ENCODE measurements at regions not wholly inside any gene's neighbourhood (a gene's known extent, or its start where the extent isn't known, plus 50 kb on each side); places are given as distances from the start of the nearest gene placed in this dataset.

DNA sequence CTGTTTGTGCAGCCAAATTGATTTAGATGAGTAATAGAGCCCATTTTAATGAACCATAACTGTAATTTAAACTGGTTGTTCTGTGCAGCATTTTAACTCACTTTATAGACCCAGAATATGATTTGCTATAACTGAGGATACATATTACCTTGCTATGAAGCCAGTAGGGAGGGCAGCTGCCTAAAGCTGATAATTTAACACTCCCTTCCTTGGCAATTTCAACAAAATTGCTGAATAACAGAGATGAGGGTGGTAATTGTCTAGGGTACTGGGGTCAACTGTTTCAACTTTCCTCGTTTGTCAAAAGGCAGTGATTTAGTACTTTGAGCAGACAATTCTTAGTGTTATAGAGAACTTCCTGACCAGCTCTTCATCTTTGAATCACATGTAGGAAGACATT lies 304.9 kb upstream of the POU1F1 start:
- Histone ChIP-seq H3K27ac (ENCODE audit: extremely low read length, insufficient read depth, low read length) (no peak overlapping the region), H3K9me3 (ENCODE audit: low read length) (no peaks in the 10 kb centered on the region; the same call in 1 of the 2 replicates), H3K79me2 (ENCODE audit: insufficient read depth, low read length) (no peaks in the 10 kb centered on the region), H2AFZ (ENCODE audit: low read length) (no peak overlapping the region), H4K20me1 (ENCODE audit: insufficient read depth, low read length) (no peaks in the 10 kb centered on the region), H3K27me3 (ENCODE audit: control insufficient read depth in 1 of 2, insufficient read depth in 2 of 2, low read length in 2 of 2) (no peaks in the 10 kb centered on the region), H3K4me1 (ENCODE audit: insufficient read depth, low read length) (no peaks in the 10 kb centered on the region), H3K36me3 (replicated peaks in 1 of 2; ENCODE audit: control insufficient read depth in 1 of 2, insufficient read depth in 2 of 2, low read length in 2 of 2) (no peaks in the 10 kb centered on the region), H3K4me2 (ENCODE audit: low read depth, low read length) (no peak overlapping the region), H3K9ac (ENCODE audit: insufficient read depth, low read depth, low read length) (no peak overlapping the region), H3K4me3 (replicated peaks in 1 of 3; ENCODE audit: insufficient read depth in 1 of 3, low read depth in 2 of 3, low read length in 3 of 3) (no peak overlapping the region)
- intact Hi-C loops (cut with micrococcal nuclease; ENCODE audit: unreplicated experiment) (no loop called here), in situ Hi-C loops (cut with HindIII; ENCODE audit: extremely low pct_ligation_motif_present, low pct_unique_long_range_greater_than_20kb) (no loop called here)
- TF ChIP-seq HIVEP1 (CRISPR knock-in tag; IDR thresholded peaks at IDR 0.05), result no peak
- TF ChIP-seq TBX2 (CRISPR knock-in tag; IDR thresholded peaks at IDR 0.05; ENCODE audit: borderline replicate concordance), result no peak
- TF ChIP-seq, protein P1, sequence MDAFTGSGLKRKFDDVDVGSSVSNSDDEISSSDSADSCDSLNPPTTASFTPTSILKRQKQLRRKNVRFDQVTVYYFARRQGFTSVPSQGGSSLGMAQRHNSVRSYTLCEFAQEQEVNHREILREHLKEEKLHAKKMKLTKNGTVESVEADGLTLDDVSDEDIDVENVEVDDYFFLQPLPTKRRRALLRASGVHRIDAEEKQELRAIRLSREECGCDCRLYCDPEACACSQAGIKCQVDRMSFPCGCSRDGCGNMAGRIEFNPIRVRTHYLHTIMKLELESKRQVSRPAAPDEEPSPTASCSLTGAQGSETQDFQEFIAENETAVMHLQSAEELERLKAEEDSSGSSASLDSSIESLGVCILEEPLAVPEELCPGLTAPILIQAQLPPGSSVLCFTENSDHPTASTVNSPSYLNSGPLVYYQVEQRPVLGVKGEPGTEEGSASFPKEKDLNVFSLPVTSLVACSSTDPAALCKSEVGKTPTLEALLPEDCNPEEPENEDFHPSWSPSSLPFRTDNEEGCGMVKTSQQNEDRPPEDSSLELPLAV (CRISPR knock-in tag; conservative IDR thresholded peaks at IDR 0.05; ENCODE audit: low read depth), result no peak
- TF ChIP-seq, protein P2, sequence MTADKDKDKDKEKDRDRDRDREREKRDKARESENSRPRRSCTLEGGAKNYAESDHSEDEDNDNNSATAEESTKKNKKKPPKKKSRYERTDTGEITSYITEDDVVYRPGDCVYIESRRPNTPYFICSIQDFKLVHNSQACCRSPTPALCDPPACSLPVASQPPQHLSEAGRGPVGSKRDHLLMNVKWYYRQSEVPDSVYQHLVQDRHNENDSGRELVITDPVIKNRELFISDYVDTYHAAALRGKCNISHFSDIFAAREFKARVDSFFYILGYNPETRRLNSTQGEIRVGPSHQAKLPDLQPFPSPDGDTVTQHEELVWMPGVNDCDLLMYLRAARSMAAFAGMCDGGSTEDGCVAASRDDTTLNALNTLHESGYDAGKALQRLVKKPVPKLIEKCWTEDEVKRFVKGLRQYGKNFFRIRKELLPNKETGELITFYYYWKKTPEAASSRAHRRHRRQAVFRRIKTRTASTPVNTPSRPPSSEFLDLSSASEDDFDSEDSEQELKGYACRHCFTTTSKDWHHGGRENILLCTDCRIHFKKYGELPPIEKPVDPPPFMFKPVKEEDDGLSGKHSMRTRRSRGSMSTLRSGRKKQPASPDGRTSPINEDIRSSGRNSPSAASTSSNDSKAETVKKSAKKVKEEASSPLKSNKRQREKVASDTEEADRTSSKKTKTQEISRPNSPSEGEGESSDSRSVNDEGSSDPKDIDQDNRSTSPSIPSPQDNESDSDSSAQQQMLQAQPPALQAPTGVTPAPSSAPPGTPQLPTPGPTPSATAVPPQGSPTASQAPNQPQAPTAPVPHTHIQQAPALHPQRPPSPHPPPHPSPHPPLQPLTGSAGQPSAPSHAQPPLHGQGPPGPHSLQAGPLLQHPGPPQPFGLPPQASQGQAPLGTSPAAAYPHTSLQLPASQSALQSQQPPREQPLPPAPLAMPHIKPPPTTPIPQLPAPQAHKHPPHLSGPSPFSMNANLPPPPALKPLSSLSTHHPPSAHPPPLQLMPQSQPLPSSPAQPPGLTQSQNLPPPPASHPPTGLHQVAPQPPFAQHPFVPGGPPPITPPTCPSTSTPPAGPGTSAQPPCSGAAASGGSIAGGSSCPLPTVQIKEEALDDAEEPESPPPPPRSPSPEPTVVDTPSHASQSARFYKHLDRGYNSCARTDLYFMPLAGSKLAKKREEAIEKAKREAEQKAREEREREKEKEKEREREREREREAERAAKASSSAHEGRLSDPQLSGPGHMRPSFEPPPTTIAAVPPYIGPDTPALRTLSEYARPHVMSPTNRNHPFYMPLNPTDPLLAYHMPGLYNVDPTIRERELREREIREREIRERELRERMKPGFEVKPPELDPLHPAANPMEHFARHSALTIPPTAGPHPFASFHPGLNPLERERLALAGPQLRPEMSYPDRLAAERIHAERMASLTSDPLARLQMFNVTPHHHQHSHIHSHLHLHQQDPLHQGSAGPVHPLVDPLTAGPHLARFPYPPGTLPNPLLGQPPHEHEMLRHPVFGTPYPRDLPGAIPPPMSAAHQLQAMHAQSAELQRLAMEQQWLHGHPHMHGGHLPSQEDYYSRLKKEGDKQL (CRISPR knock-in tag; IDR thresholded peaks at IDR 0.05; ENCODE audit: low read depth), result no peak
- TF ChIP-seq SIN3B (IDR thresholded peaks at IDR 0.05; ENCODE audit: low read length), result no peak
- no peak for TF ChIP-seq ZNF33A (CRISPR knock-in tag; IDR thresholded peaks at IDR 0.05; ENCODE audit: borderline replicate concordance)
- FAIRE-seq (no peak), DNase-seq (ENCODE audit: low spot score) (no peak), ATAC-seq (no peak)
- ChIA-PET CTCF (ENCODE audit: low intra/inter-chr PET ratio, low total read pairs) (no interaction called here), POLR2A (no interaction called here)
- BruUV-seq (replicated peaks), result no TSS peak
- WGBS (ENCODE audit: low lambda C conversion rate), result 0% methylated on average over 1 of the region's 1 CpG

Measured in HepG2 (cell line).